SK-N-SH (cell line): ENCODE measurements at regions not wholly inside any gene's neighbourhood (a gene's known extent, or its start where the extent isn't known, plus 50 kb on each side); places are given as distances from the start of the nearest gene placed in this dataset.

Source experiments
- CTCF ChIA-PET: fragments of 300-600, 350-600 bp; formaldehyde crosslinking; extraction: SDS; loops from one replicate; lab custom pipeline; 2021; lab: Yijun Ruan, JAX
- POLR2A ChIA-PET: fragments of 350-600 bp; sonication (Branson Sonifier 250); formaldehyde crosslinking; extraction: SDS; loops from one replicate; lab custom pipeline; 2020; ENCODE audit warnings: antibody characterized with exemption, inconsistent platforms; lab: Yijun Ruan, JAX
- DNase-seq: peaks from one replicate; pipeline ENCODE4 v3.0.0; 2012
- H2AFZ ChIP-seq: fragments of 200-600 bp; sonication (generic); 2 replicates; pipeline ENCODE4 v1.8.1; 2016; ENCODE audit warnings: antibody characterized with exemption, mild to moderate bottlenecking, low read depth
- H3F3A ChIP-seq: fragments of 200-600 bp; sonication (generic); replicated peaks from 2 replicates; pipeline ENCODE3; 2016; ENCODE audit warnings: antibody characterized with exemption, mild to moderate bottlenecking; ENCODE audit not compliant: insufficient read depth
- H3K27ac ChIP-seq, 2 experiments: fragments of 200-500 bp in 1 of 2; fragments of 200-600 bp in 1 of 2; sonication (Bioruptor generic) in 1 of 2; sonication (generic), shearing (Covaris generic) in 1 of 2; 2 replicates each; pipeline versions ENCODE4 v1.5.1 to v1.6.1; 2014 to 2016; ENCODE audit warnings: low read depth in 2 of 2, inconsistent platforms in 1 of 2, low read length in 1 of 2, mild to moderate bottlenecking in 1 of 2, mixed read lengths in 1 of 2
- H3K27me3 ChIP-seq: fragments of 200-600 bp; sonication (generic), shearing (Covaris generic); 2 replicates; pipeline ENCODE4 v1.6.1; 2016; ENCODE audit warnings: mixed run types; ENCODE audit not compliant: insufficient read depth
- H3K36me3 ChIP-seq, 2 experiments: fragments of 200-500 bp in 1 of 2; fragments of 200-600 bp in 1 of 2; sonication (Bioruptor generic) in 1 of 2; sonication (generic) in 1 of 2; replicated peaks in 1 of 2; 2 replicates each; pipeline versions ENCODE3 to v1.5.1; 2014 to 2016; ENCODE audit warnings: low read length in 1 of 2, mild to moderate bottlenecking in 1 of 2; ENCODE audit not compliant: insufficient read depth in 2 of 2, control insufficient read depth in 1 of 2
- H3K4me1 ChIP-seq, 2 experiments: fragments of 200-500 bp in 1 of 2; fragments of 200-600 bp in 1 of 2; sonication (Bioruptor generic) in 1 of 2; sonication (generic), shearing (Covaris generic) in 1 of 2; 2 replicates each; pipeline versions ENCODE4 v1.5.1 to v1.6.1; 2014 to 2016; ENCODE audit warnings: low read depth in 1 of 2, low read length in 1 of 2, mixed run types in 1 of 2; ENCODE audit not compliant: insufficient read depth in 2 of 2, control insufficient read depth in 1 of 2
- H3K4me2 ChIP-seq: fragments of 200-600 bp; sonication (generic), shearing (Covaris generic); 2 replicates; pipeline ENCODE4 v1.6.1; 2017; ENCODE audit warnings: mixed run types
- H3K4me3 ChIP-seq, 2 experiments: fragments of 200-500 bp in 1 of 2; fragments of 200-600 bp in 1 of 2; sonication (Bioruptor generic) in 1 of 2; sonication (generic), shearing (Covaris generic) in 1 of 2; 2 replicates each; pipeline versions ENCODE4 v1.5.1 to v1.8.1; 2014 to 2016; ENCODE audit warnings: low read depth in 2 of 2, inconsistent platforms in 1 of 2, low read length in 1 of 2, mild to moderate bottlenecking in 1 of 2, mixed read lengths in 1 of 2, moderate library complexity in 1 of 2
- H3K79me2 ChIP-seq: fragments of 200-600 bp; sonication (generic); 2 replicates; pipeline ENCODE4 v1.8.1; 2017; ENCODE audit warnings: mild to moderate bottlenecking; ENCODE audit not compliant: insufficient read depth
- H3K9ac ChIP-seq: fragments of 200-600 bp; sonication (generic); 2 replicates; pipeline ENCODE4 v1.6.1; 2017; ENCODE audit warnings: mixed run types
- H3K9me2 ChIP-seq: fragments of 200-600 bp; sonication (generic); 2 replicates; pipeline ENCODE4 v1.6.1; 2017; ENCODE audit warnings: mixed run types
- H3K9me3 ChIP-seq: fragments of 200-600 bp; sonication (generic); 2 replicates; pipeline ENCODE4 v1.6.1; 2017; ENCODE audit warnings: mixed run types, mild to moderate bottlenecking, moderate library complexity
- H4K20me1 ChIP-seq: fragments of 200-600 bp; sonication (generic); 2 replicates; pipeline ENCODE4 v1.6.1; 2017; ENCODE audit warnings: mild to moderate bottlenecking, mixed run types; ENCODE audit not compliant: insufficient read depth
- CTCF ChIP-seq: fragments of 200-600 bp; sonication (generic); IDR thresholded peaks from 2 replicates; pipeline ENCODE4 v1.6.1; 2017; ENCODE audit warnings: antibody characterized with exemption, mild to moderate bottlenecking, moderate library complexity
- ELF1 ChIP-seq: IDR thresholded peaks from 2 replicates; pipeline ENCODE4 v1.4.0; 2012
- EZH2phosphoT487 ChIP-seq: fragments of 200-600 bp; sonication (generic); IDR thresholded peaks from 2 replicates; pipeline ENCODE4 v1.6.1; 2017; ENCODE audit warnings: low read depth, mixed run types, mild to moderate bottlenecking, antibody characterized with exemption, moderate library complexity, borderline replicate concordance
- GABPA ChIP-seq: IDR thresholded peaks from 2 replicates; pipeline ENCODE4 v1.4.0; 2012; ENCODE audit warnings: low read depth, mild to moderate bottlenecking
- GATA2 ChIP-seq: sonication (generic); formaldehyde crosslinking; IDR thresholded peaks from 2 replicates; pipeline ENCODE4 v1.5.0; 2020; ENCODE audit warnings: mild to moderate bottlenecking, missing genetic modification reagents
- IRF3 ChIP-seq: fragments of 150-350 bp; IDR thresholded peaks from 2 replicates; pipeline ENCODE4 v1.6.1; 2016; ENCODE audit warnings: mild to moderate bottlenecking, low read depth, low read length
- JUND ChIP-seq: IDR thresholded peaks from 2 replicates; pipeline ENCODE4 v1.4.0; 2012
- MAX ChIP-seq: IDR thresholded peaks from 2 replicates; pipeline ENCODE4 v1.4.0; 2012; ENCODE audit warnings: low read depth
- MEF2A ChIP-seq: IDR thresholded peaks from 2 replicates; pipeline ENCODE4 v1.4.0; 2012; ENCODE audit warnings: low read depth, borderline replicate concordance
- NFIC ChIP-seq: IDR thresholded peaks from 2 replicates; pipeline ENCODE4 v1.4.0; 2012; ENCODE audit warnings: borderline replicate concordance
- NRF1 ChIP-seq: IDR thresholded peaks from 2 replicates; pipeline ENCODE4 v1.6.1; 2012; ENCODE audit warnings: low read depth, mild to moderate bottlenecking, low read length
- POLR2AphosphoS5 ChIP-seq: IDR thresholded peaks from 2 replicates; pipeline ENCODE4 v1.6.1; 2012; ENCODE audit warnings: low read depth, low read length
- RAD21 ChIP-seq: IDR thresholded peaks from 2 replicates; pipeline ENCODE4 v1.6.1; 2012; ENCODE audit warnings: mild to moderate bottlenecking, low read length
- RCOR1 ChIP-seq: fragments of 150-350 bp; IDR thresholded peaks from 2 replicates; pipeline ENCODE4 v1.6.1; 2017; ENCODE audit warnings: antibody characterized with exemption, low read length
- TAF1 ChIP-seq: IDR thresholded peaks from 2 replicates; pipeline ENCODE4 v1.6.1; 2012; ENCODE audit warnings: low read depth, mild to moderate bottlenecking, low read length, moderate library complexity, borderline replicate concordance
- USF2 ChIP-seq: fragments of 150-350 bp; IDR thresholded peaks from 2 replicates; pipeline ENCODE4 v1.6.1; 2017; ENCODE audit warnings: antibody characterized with exemption, low read length, low read depth, borderline replicate concordance
- YY1 ChIP-seq: IDR thresholded peaks from 2 replicates; pipeline ENCODE4 v1.4.0; 2012; ENCODE audit warnings: low read depth, mild to moderate bottlenecking
- WGBS: methylation state at CpG from one replicate; pipeline ENCODE4 v1.1.6; 2017; ENCODE audit warnings: low lambda C conversion rate; 5-methylcytosine and 5-hydroxymethylcytosine counted together
- TF ChIP-seq, protein P1 (sequence below): IDR thresholded peaks from 2 replicates; pipeline ENCODE4; 2012
- TF ChIP-seq, protein P2 (sequence below): IDR thresholded peaks from 2 replicates; pipeline ENCODE4 v1.4.0; 2012; ENCODE audit warnings: low read depth, borderline replicate concordance

DNA sequence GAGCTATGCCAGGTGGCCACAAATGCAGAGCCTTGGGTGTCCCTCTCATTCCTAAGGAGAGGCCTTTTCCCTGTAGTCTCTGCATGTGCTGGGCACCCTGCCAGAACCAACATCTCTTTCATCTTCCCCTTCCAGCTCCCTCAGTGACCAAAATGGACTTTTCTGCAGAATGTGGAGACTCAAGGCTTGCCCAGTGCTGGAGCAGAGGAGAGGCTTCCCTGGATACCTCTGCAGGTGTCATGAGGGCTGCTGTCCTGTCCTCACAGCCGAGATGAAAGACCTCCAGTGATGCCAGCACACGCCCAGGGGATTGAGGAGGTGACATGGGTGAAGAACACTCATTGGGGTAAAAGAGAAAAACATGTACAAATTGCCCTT lies 347.0 kb upstream of the AJAP1 start:
- no peak for TF ChIP-seq MEF2A
- TF ChIP-seq CTCF: no peak
- TF ChIP-seq GATA2 (CRISPR knock-in tag): no peak
- TF ChIP-seq, protein P1, sequence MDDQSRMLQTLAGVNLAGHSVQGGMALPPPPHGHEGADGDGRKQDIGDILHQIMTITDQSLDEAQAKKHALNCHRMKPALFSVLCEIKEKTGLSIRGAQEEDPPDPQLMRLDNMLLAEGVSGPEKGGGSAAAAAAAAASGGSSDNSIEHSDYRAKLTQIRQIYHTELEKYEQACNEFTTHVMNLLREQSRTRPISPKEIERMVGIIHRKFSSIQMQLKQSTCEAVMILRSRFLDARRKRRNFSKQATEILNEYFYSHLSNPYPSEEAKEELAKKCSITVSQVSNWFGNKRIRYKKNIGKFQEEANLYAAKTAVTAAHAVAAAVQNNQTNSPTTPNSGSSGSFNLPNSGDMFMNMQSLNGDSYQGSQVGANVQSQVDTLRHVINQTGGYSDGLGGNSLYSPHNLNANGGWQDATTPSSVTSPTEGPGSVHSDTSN: no peak
- no peak for TF ChIP-seq GABPA
- TF ChIP-seq MAX: no peak
- ChIA-PET CTCF (no interaction called here), POLR2A (no interaction called here)
- Histone ChIP-seq H3K4me1 (no peaks in the 10 kb centered on the region), H3K9me3 (no peaks in the 10 kb centered on the region), H3K9ac (no peak overlapping the region), H2AFZ (no peak overlapping the region), H3K4me2 (no peak overlapping the region), H3K9me2 (no peaks in the 10 kb centered on the region), H3F3A (no peaks in the 10 kb centered on the region), H3K4me3 (no peak overlapping the region), H4K20me1 (no peaks in the 10 kb centered on the region), H3K36me3 (no peaks in the 10 kb centered on the region), H3K27me3 (no peaks in the 10 kb centered on the region), H3K79me2 (no peaks in the 10 kb centered on the region), H3K27ac (no peak overlapping the region)
- 0% methylated on average over 2 of the region's 2 CpGs for WGBS
- no peak for DNase-seq

DNA sequence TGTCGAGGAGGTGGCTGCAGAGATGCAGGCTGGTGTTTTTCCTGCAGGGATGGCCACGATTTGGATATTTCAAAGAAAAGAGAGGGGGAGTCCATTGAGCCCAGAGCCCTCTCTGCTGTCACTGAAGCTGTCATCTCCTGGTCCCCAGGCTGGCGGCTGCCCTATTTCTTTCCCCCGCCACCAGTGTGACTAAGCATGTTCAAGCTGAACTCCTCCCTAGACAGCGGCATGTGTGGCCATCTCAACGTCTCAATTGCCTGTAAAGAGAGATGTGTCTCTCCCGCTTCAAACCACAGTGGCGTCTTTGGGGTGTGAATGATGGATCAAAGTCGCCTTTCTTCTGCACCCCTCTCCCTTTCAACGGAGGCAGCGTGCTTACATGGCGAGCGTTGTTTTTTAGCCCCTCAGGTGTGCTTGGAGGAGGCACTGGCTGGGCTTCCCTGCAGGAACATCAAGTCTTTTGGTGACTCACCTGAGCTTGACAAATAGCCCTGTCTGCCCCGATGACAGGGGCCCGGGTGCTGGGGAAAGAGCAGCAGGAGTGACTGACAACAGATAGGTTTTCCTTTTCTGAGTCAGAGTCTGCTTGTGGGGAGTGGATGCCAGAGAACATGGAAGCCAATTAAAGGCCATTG lies 346.4 kb upstream of the AJAP1 start:
- H3F3A ChIP-seq: no peaks in the 10 kb centered on the region
- no peaks in the 10 kb centered on the region for H3K79me2 ChIP-seq
- H3K9me3 ChIP-seq: no peaks in the 10 kb centered on the region
- no peaks in the 10 kb centered on the region for H3K27me3 ChIP-seq
- H3K36me3 ChIP-seq: no peaks in the 10 kb centered on the region
- H2AFZ ChIP-seq: no peak overlapping the region
- H3K4me1 ChIP-seq: no peaks in the 10 kb centered on the region
- no peak overlapping the region for H3K4me3 ChIP-seq
- POLR2A ChIA-PET: no interaction called here
- no peak overlapping the region for H3K9ac ChIP-seq
- 16% methylated on average over 13 of the region's 15 CpGs for WGBS
- H3K4me2 ChIP-seq: no peak overlapping the region
- CTCF ChIA-PET: no interaction called here
- H3K9me2 ChIP-seq: no peaks in the 10 kb centered on the region
- no peak for DNase-seq
- H4K20me1 ChIP-seq: no peaks in the 10 kb centered on the region
- H3K27ac ChIP-seq: no peak overlapping the region
- no peak for TF ChIP-seq JUND
- no peak for TF ChIP-seq MAX
- no peak for TF ChIP-seq GABPA
- TF ChIP-seq POLR2AphosphoS5: no peak
- no peak for TF ChIP-seq USF2
- no peak for TF ChIP-seq IRF3
- no peak for TF ChIP-seq TAF1
- TF ChIP-seq NRF1: no peak
- no peak for TF ChIP-seq EZH2phosphoT487
- TF ChIP-seq NFIC: no peak
- no peak for TF ChIP-seq YY1
- TF ChIP-seq, protein P2, sequence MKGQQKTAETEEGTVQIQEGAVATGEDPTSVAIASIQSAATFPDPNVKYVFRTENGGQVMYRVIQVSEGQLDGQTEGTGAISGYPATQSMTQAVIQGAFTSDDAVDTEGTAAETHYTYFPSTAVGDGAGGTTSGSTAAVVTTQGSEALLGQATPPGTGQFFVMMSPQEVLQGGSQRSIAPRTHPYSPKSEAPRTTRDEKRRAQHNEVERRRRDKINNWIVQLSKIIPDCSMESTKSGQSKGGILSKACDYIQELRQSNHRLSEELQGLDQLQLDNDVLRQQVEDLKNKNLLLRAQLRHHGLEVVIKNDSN: no peak
- no peak for TF ChIP-seq RCOR1
- TF ChIP-seq ELF1: no peak
- no peak for TF ChIP-seq RAD21
- TF ChIP-seq, protein P1: no peak
